Activated CD4-positive, alpha-beta T cell treated with anti-CD3 and anti-CD28 coated beads, Interleukin-2, amount 10 ng/mL, durations not matched to agents 7 days and 5 days (primary cell): ENCODE measurements at regions not wholly inside any gene's neighbourhood (a gene's known extent, or its start where the extent isn't known, plus 50 kb on each side); places are given as distances from the start of the nearest gene placed in this dataset.

ENCODE experiments used
- CTCF ChIA-PET: fragments of 350-600 bp; sonication (Branson Sonifier 250); formaldehyde crosslinking; loops from one replicate; lab custom pipeline; 2021; ENCODE audit warnings: antibody characterized with exemption; lab: Charles Lee
- POLR2A ChIA-PET: fragments of 350-600 bp; sonication (Branson Sonifier 250); formaldehyde crosslinking; loops from one replicate; lab custom pipeline; 2021; ENCODE audit warnings: antibody characterized with exemption; lab: Charles Lee
- DNase-seq: peaks from one replicate; pipeline ENCODE4 v3.0.0-alpha.2; 2020
- H3K27ac Mint-ChIP-seq: one replicate; pipeline ENCODE4 v1.8.0; 2021; ENCODE audit warnings: mild to moderate bottlenecking, moderate library complexity, mixed read lengths
- H3K27me3 Mint-ChIP-seq: one replicate; pipeline ENCODE4 v1.8.0; 2021; ENCODE audit warnings: mixed read lengths
- H3K36me3 Mint-ChIP-seq: one replicate; pipeline ENCODE4 v1.8.0; 2021; ENCODE audit warnings: low read depth, mixed read lengths
- H3K4me1 Mint-ChIP-seq: one replicate; pipeline ENCODE4 v1.8.0; 2021; ENCODE audit warnings: mixed read lengths
- H3K4me3 Mint-ChIP-seq: one replicate; pipeline ENCODE4 v1.8.0; 2021; ENCODE audit warnings: mild to moderate bottlenecking, moderate library complexity, mixed read lengths
- H3K9me3 Mint-ChIP-seq: one replicate; pipeline ENCODE4 v1.8.0; 2021; ENCODE audit warnings: mixed read lengths

- Mint-ChIP-seq H3K4me1 (no peaks in the 10 kb centered on the region), H3K27ac (no peak overlapping the region), H3K4me3 (no peak overlapping the region), H3K9me3 (no peaks in the 10 kb centered on the region), H3K36me3 (no peaks in the 10 kb centered on the region), H3K27me3 (no peaks in the 10 kb centered on the region)
- CTCF ChIA-PET = no interaction called here
- no peak for DNase-seq
- POLR2A ChIA-PET = no interaction called here
These were observed 378.3 kb downstream of the PDCD6IP start for GRCh38 chr3:34176723-34177122.

GRCh38 chr3:34178415-34178814, 380.0 kb downstream of the PDCD6IP start:
- H3K27me3 Mint-ChIP-seq = no peaks in the 10 kb centered on the region
- ChIA-PET POLR2A (no interaction called here), CTCF (no interaction called here)
- no peaks in the 10 kb centered on the region for H3K9me3 Mint-ChIP-seq
- no peak overlapping the region for H3K4me3 Mint-ChIP-seq
- DNase-seq = no peak
- H3K4me1 Mint-ChIP-seq = no peaks in the 10 kb centered on the region
- H3K36me3 Mint-ChIP-seq = no peaks in the 10 kb centered on the region
- H3K27ac Mint-ChIP-seq = no peak overlapping the region

- POLR2A ChIA-PET = no interaction called here
- DNase-seq = no peak
- Mint-ChIP-seq H3K36me3 (no peaks in the 10 kb centered on the region), H3K27ac (no peak overlapping the region), H3K4me1 (no peaks in the 10 kb centered on the region), H3K9me3 (no peaks in the 10 kb centered on the region), H3K27me3 (no peaks in the 10 kb centered on the region), H3K4me3 (no peak overlapping the region)
- CTCF ChIA-PET = no interaction called here
These were observed 381.3 kb downstream of the PDCD6IP start for GRCh38 chr3:34179716-34180115.

DNA sequence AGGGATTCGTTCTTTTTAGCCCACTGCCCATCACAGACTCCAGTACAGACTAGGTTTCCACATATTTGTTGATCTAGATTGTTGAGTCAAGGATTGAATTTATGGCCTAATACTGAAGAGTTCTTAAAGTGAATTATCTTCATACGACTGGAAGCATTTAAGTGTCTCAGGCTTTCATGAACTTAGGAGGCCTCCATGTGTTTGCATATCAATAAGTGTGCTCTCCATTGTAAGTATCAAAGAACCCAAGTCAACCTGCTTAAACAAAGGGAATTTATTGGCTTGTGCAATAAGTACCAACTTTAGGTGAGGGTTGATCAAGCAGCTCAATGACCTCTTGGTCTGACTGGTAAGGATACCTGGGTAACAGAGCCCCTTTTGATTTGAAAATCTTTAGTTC, 382.1 kb downstream of the PDCD6IP start:
- H3K27me3 Mint-ChIP-seq = no peaks in the 10 kb centered on the region
- no peak overlapping the region for H3K4me3 Mint-ChIP-seq
- H3K36me3 Mint-ChIP-seq = no peaks in the 10 kb centered on the region
- no peak for DNase-seq
- no peaks in the 10 kb centered on the region for H3K9me3 Mint-ChIP-seq
- ChIA-PET CTCF (no interaction called here), POLR2A (no interaction called here)
- no peaks in the 10 kb centered on the region for H3K4me1 Mint-ChIP-seq
- H3K27ac Mint-ChIP-seq = no peak overlapping the region

DNA sequence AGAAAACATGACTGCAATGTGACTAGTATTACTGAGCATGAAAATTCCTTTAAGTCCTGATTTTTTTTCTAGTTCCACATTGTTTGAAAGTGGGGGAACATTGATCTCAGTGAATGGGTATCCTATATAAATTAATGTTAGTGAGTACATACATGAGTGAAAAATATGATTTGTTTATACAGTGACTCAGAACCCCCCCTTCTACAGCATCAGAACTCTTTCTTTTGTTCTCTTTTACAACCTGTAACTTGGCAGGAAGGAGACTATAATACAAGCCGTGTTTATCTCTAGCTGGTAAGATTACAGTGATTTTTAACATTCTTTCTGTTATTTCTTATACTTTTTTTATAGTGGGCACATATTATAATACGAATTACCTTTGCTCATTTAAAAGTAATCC, 384.7 kb downstream of the PDCD6IP start:
- H3K27me3 Mint-ChIP-seq = peaks cover 4% of the 10 kb centered on the region
- no peak overlapping the region for H3K27ac Mint-ChIP-seq
- CTCF ChIA-PET = no interaction called here
- no peaks in the 10 kb centered on the region for H3K36me3 Mint-ChIP-seq
- no peaks in the 10 kb centered on the region for H3K9me3 Mint-ChIP-seq
- H3K4me1 Mint-ChIP-seq = no peaks in the 10 kb centered on the region
- no peak for DNase-seq
- POLR2A ChIA-PET = no interaction called here
- no peak overlapping the region for H3K4me3 Mint-ChIP-seq

- Mint-ChIP-seq H3K27me3 (peaks cover 4% of the 10 kb centered on the region), H3K4me1 (no peaks in the 10 kb centered on the region), H3K9me3 (no peaks in the 10 kb centered on the region), H3K36me3 (no peaks in the 10 kb centered on the region), H3K27ac (no peak overlapping the region), H3K4me3 (no peak overlapping the region)
- no peak for DNase-seq
- ChIA-PET CTCF (no interaction called here), POLR2A (no interaction called here)
These were observed 385.3 kb downstream of the PDCD6IP start for GRCh38 chr3:34183611-34184340.

DNA sequence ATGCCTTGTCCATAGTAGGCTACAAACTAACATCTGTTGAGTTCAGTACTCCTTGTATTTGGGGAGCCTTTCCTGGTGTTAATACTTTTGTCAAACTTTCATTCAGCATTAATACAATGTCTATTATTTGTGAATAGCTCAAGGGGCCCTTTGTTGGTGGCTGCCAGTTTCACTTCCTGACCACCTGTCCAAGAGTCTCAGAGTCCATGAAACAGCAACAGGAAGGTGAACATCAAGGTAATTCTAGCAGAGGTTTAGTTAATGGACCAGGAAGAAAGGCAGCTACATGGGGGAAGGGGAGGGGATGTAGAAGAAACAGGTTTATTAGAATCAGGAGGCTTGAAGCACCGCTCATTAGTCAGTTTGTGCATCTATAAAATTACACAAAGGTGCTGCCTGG, 386.9 kb downstream of the PDCD6IP start:
- no peak for DNase-seq
- H3K9me3 Mint-ChIP-seq = no peaks in the 10 kb centered on the region
- no peak overlapping the region for H3K4me3 Mint-ChIP-seq
- ChIA-PET CTCF (no interaction called here), POLR2A (no interaction called here)
- no peak overlapping the region for H3K27ac Mint-ChIP-seq
- H3K27me3 Mint-ChIP-seq = peaks cover 4% of the 10 kb centered on the region
- H3K36me3 Mint-ChIP-seq = no peaks in the 10 kb centered on the region
- no peaks in the 10 kb centered on the region for H3K4me1 Mint-ChIP-seq

DNA sequence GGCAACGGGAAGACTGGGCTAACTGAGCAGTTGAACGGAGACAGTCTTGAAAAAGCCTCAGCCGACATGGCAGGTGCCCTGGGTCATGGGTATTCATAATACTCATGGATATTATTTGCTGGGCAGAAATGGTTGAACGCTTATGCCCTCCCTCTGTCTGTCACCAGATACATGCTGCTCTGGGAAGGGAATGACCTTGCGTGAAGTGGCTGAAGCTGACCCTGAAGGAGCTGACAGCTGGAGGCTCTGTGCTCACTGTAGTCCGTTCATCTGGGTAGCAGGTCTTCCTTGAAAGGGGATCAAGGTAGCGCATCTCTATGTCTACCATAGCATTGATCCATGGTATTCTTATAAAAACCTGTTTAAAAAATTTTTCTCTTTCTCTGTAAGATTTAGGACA, 390.7 kb downstream of the PDCD6IP start:
- no peak overlapping the region for H3K4me3 Mint-ChIP-seq
- peaks cover 4% of the 10 kb centered on the region for H3K27me3 Mint-ChIP-seq
- H3K4me1 Mint-ChIP-seq = no peaks in the 10 kb centered on the region
- no peak overlapping the region for H3K27ac Mint-ChIP-seq
- no peaks in the 10 kb centered on the region for H3K36me3 Mint-ChIP-seq
- DNase-seq = no peak
- POLR2A ChIA-PET = no interaction called here
- no peaks in the 10 kb centered on the region for H3K9me3 Mint-ChIP-seq
- CTCF ChIA-PET = no interaction called here

DNA sequence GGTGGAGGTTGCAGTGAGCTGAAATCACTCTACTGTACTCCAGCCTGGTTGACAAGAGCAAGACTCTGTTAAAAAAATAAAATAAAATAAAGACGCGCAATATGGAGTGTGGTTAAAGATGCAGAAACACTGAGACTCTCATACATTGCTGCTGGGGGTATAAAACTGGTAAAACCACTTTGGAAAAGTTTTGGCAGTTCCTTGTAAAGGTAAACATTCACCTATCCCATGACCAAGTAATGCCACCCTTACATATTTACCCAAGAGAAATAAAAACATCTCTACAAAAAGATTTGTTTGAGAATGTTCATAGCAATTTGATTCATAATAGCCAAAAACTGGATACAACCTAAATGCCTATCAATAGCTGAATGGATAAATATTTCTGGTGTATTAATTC, 398.5 kb downstream of the PDCD6IP start:
- CTCF ChIA-PET = no interaction called here
- POLR2A ChIA-PET = no interaction called here

GRCh38 chr3:34198309-34198708, 399.9 kb downstream of the PDCD6IP start:
- H3K4me3 Mint-ChIP-seq = no peak overlapping the region
- H3K27me3 Mint-ChIP-seq = peaks cover 2% of the 10 kb centered on the region
- H3K4me1 Mint-ChIP-seq = no peaks in the 10 kb centered on the region
- DNase-seq = no peak
- CTCF ChIA-PET = no interaction called here
- no peaks in the 10 kb centered on the region for H3K36me3 Mint-ChIP-seq
- no peak overlapping the region for H3K27ac Mint-ChIP-seq
- POLR2A ChIA-PET = no interaction called here
- no peaks in the 10 kb centered on the region for H3K9me3 Mint-ChIP-seq

More for the DNA sequence above, 398.5 kb downstream of the PDCD6IP start:
- Mint-ChIP-seq H3K27me3 (peaks cover 2% of the 10 kb centered on the region), H3K4me1 (no peaks in the 10 kb centered on the region), H3K4me3 (no peak overlapping the region), H3K9me3 (no peaks in the 10 kb centered on the region), H3K36me3 (no peaks in the 10 kb centered on the region), H3K27ac (no peak overlapping the region)
- DNase-seq = no peak

DNA sequence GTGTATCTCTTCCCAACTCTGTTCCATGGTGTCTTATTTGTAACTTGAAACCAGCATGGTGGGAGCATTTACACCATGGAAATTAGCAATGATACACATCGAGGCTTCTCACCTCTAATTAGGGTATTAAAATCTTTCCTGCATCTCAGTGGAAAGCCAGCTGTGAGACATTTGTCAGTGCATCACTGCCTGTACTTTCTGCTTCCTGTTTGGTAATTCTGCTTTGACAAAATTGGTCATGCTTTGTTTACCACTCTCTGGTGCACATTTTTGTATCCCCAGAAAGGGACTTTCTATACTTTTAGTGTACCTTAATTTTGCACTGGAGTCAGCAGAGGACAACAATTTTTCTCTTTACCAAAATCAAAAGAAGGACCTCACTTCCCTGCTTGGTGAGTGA, 402.1 kb downstream of the PDCD6IP start:
- Mint-ChIP-seq H3K4me3 (no peak overlapping the region), H3K36me3 (no peaks in the 10 kb centered on the region)

DNA sequence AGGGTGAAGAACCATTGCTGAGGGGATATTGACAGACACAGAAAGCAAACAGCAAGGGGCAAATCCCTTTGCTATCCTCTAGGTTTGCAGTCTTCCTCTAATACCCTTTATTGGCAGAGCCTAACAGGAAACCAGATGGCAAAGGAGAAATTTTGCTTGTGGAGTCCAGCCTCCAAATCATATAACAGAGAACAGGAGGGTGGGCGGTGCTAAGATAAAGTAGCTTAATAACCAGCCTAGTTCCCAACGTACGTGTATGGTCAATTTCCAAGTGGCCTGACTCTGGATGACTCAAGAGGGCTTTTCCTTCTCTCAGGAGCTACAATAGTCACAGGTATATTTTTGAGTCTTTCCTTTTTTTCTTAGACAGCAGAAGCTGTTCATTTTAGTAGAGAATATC, 404.5 kb downstream of the PDCD6IP start:
- CTCF ChIA-PET = no interaction called here

More for the DNA sequence above, 402.1 kb downstream of the PDCD6IP start:
- Mint-ChIP-seq H3K27me3 (peaks cover 2% of the 10 kb centered on the region), H3K27ac (no peak overlapping the region), H3K4me1 (no peaks in the 10 kb centered on the region), H3K9me3 (no peaks in the 10 kb centered on the region)
- no peak for DNase-seq
- CTCF ChIA-PET = no interaction called here
- POLR2A ChIA-PET = no interaction called here

GRCh38 chr3:34203386-34203785, 405.0 kb downstream of the PDCD6IP start:
- CTCF ChIA-PET = no interaction called here
- H3K27ac Mint-ChIP-seq = no peak overlapping the region
- POLR2A ChIA-PET = no interaction called here

More for the DNA sequence above, 404.5 kb downstream of the PDCD6IP start:
- no peak overlapping the region for H3K27ac Mint-ChIP-seq
- H3K4me3 Mint-ChIP-seq = no peak overlapping the region
- H3K36me3 Mint-ChIP-seq = no peaks in the 10 kb centered on the region
- peaks cover 2% of the 10 kb centered on the region for H3K27me3 Mint-ChIP-seq
- no peaks in the 10 kb centered on the region for H3K9me3 Mint-ChIP-seq
- POLR2A ChIA-PET = no interaction called here
- DNase-seq = no peak
- no peaks in the 10 kb centered on the region for H3K4me1 Mint-ChIP-seq

GRCh38 chr3:34207002-34207401, 408.6 kb downstream of the PDCD6IP start:
- H3K36me3 Mint-ChIP-seq = no peaks in the 10 kb centered on the region
- H3K9me3 Mint-ChIP-seq = no peaks in the 10 kb centered on the region
- no peaks in the 10 kb centered on the region for H3K27me3 Mint-ChIP-seq
- H3K27ac Mint-ChIP-seq = no peak overlapping the region
- ChIA-PET POLR2A (no interaction called here), CTCF (no interaction called here)
- no peaks in the 10 kb centered on the region for H3K4me1 Mint-ChIP-seq
- DNase-seq = no peak
- H3K4me3 Mint-ChIP-seq = no peak overlapping the region

More at GRCh38 chr3:34203386-34203785, 405.0 kb downstream of the PDCD6IP start:
- Mint-ChIP-seq H3K9me3 (no peaks in the 10 kb centered on the region), H3K4me1 (no peaks in the 10 kb centered on the region), H3K27me3 (peaks cover 2% of the 10 kb centered on the region), H3K36me3 (no peaks in the 10 kb centered on the region), H3K4me3 (no peak overlapping the region)
- DNase-seq = no peak
